IMR-90 (cell line): ENCODE measurements at regions not wholly inside any gene's neighbourhood (a gene's known extent, or its start where the extent isn't known, plus 50 kb on each side); places are given as distances from the start of the nearest gene placed in this dataset.

Experiments
- BHLHE40 ChIP-seq: fragments of 150-350 bp; IDR thresholded peaks from 2 replicates; pipeline ENCODE4 v1.6.1; 2016; ENCODE audit warnings: mild to moderate bottlenecking, low read depth, low read length
- CTCF ChIP-seq: conservative IDR thresholded peaks from 2 replicates; pipeline ENCODE4 v1.5.1; 2012; ENCODE audit warnings: mild to moderate bottlenecking, low read depth, low read length, improper control_type of control experiment
- ELK1 ChIP-seq: fragments of 150-350 bp; IDR thresholded peaks from 2 replicates; pipeline ENCODE4 v1.6.1; 2016; ENCODE audit warnings: low read depth, mild to moderate bottlenecking, low read length, moderate library complexity, borderline replicate concordance
- MAFK ChIP-seq: IDR thresholded peaks from 2 replicates; pipeline ENCODE4 v1.6.1; 2012; ENCODE audit warnings: low read depth, low read length, improper control_type of control experiment
- MAZ ChIP-seq: IDR thresholded peaks from 2 replicates; pipeline ENCODE4 v1.6.1; 2012; ENCODE audit warnings: low read depth, mild to moderate bottlenecking, low read length, improper control_type of control experiment, moderate library complexity, borderline replicate concordance
- MXI1 ChIP-seq: IDR thresholded peaks from 2 replicates; pipeline ENCODE4 v1.6.1; 2012; ENCODE audit warnings: low read depth, mild to moderate bottlenecking, low read length, moderate library complexity, borderline replicate concordance
- POLR2A ChIP-seq: IDR thresholded peaks from 2 replicates; pipeline ENCODE4 v1.6.1; 2012; ENCODE audit warnings: mild to moderate bottlenecking, low read depth, low read length
- RAD21 ChIP-seq: IDR thresholded peaks from 2 replicates; pipeline ENCODE4 v1.6.1; 2012; ENCODE audit warnings: low read length, improper control_type of control experiment
- RCOR1 ChIP-seq: IDR thresholded peaks from 2 replicates; pipeline ENCODE4 v1.6.1; 2012; ENCODE audit warnings: mild to moderate bottlenecking, low read length, improper control_type of control experiment; ENCODE audit not compliant: insufficient replicate concordance
- RFX5 ChIP-seq: IDR thresholded peaks from 2 replicates; pipeline ENCODE4 v1.8.0; 2012; ENCODE audit warnings: low read depth, mild to moderate bottlenecking, low read length, moderate library complexity
- SMC3 ChIP-seq: fragments of 150-350 bp; IDR thresholded peaks from 2 replicates; pipeline ENCODE4 v1.6.1; 2016; ENCODE audit warnings: low read depth, mild to moderate bottlenecking, antibody characterized with exemption, low read length, moderate library complexity
- USF2 ChIP-seq: fragments of 150-350 bp; IDR thresholded peaks from 2 replicates; pipeline ENCODE4 v1.6.1; 2017; ENCODE audit warnings: mild to moderate bottlenecking, antibody characterized with exemption, low read length, low read depth

GRCh38 chr11:35073691-35074419 lies 65.1 kb upstream of the CD44 start:
- TF ChIP-seq CTCF: no peak
- TF ChIP-seq POLR2A: no peak
- no peak for TF ChIP-seq ELK1
- TF ChIP-seq RCOR1: no peak
- no peak for TF ChIP-seq USF2
- no peak for TF ChIP-seq RAD21
- no peak for TF ChIP-seq MAZ
- no peak for TF ChIP-seq BHLHE40
- no peak for TF ChIP-seq SMC3
- no peak for TF ChIP-seq MAFK
- no peak for TF ChIP-seq MXI1
- no peak for TF ChIP-seq RFX5
